ENCODE measurements at regions not wholly inside any gene's neighbourhood (a gene's known extent, or its start where the extent isn't known, plus 50 kb on each side); places are given as distances from the start of the nearest gene placed in this dataset.

GRCh38 chr13:57224414-57224813 lies 57.4 kb downstream of the PRR20E start:
- DNase-seq (ENCODE audit: extremely low read depth, low read depth, low spot score): no peak

- no peak for DNase-seq (ENCODE audit: extremely low read depth, low read depth, low spot score)
These were observed 83.5 kb downstream of the PRR20E start for GRCh38 chr13:57250472-57250871.

GRCh38 chr13:57253551-57253950 lies 86.6 kb downstream of the PRR20E start:
- DNase-seq (ENCODE audit: extremely low read depth, low read depth, low spot score): no peak

- DNase-seq (ENCODE audit: extremely low read depth, low read depth, low spot score): no peak
These were observed 98.0 kb downstream of the PRR20E start for GRCh38 chr13:57264965-57265364.

- DNase-seq (ENCODE audit: extremely low read depth, low read depth, low spot score): no peak
These were observed 103.5 kb downstream of the PRR20E start for GRCh38 chr13:57270493-57270892.

GRCh38 chr13:57286511-57287098 lies 119.6 kb downstream of the PRR20E start:
- no peak for DNase-seq (ENCODE audit: extremely low read depth, low read depth, low spot score)

GRCh38 chr13:57302604-57303003 lies 135.6 kb downstream of the PRR20E start:
- no peak for DNase-seq (ENCODE audit: extremely low read depth, low read depth, low spot score)

- DNase-seq (ENCODE audit: extremely low read depth, low read depth, low spot score): no peak
These were observed 144.1 kb downstream of the PRR20E start for GRCh38 chr13:57311009-57311586.

GRCh38 chr13:57314897-57315520 lies 148.0 kb downstream of the PRR20E start:
- no peak for DNase-seq (ENCODE audit: extremely low read depth, low read depth, low spot score)

GRCh38 chr13:57326532-57326931 lies 159.5 kb downstream of the PRR20E start:
- DNase-seq (ENCODE audit: extremely low read depth, low read depth, low spot score): no peak

GRCh38 chr13:57340878-57341277 lies 173.9 kb downstream of the PRR20E start:
- no peak for DNase-seq (ENCODE audit: extremely low read depth, low read depth, low spot score)

- DNase-seq (ENCODE audit: extremely low read depth, low read depth, low spot score): no peak
These were observed 178.5 kb downstream of the PRR20E start for GRCh38 chr13:57345526-57345925.

- DNase-seq (ENCODE audit: extremely low read depth, low read depth, low spot score): no peak
These were observed 179.8 kb downstream of the PRR20E start for GRCh38 chr13:57346786-57347185.

- no peak for DNase-seq (ENCODE audit: extremely low read depth, low read depth, low spot score)
These were observed 185.1 kb downstream of the PRR20E start for GRCh38 chr13:57352114-57352513.

- no peak for DNase-seq (ENCODE audit: extremely low read depth, low read depth, low spot score)
These were observed 186.8 kb downstream of the PRR20E start for GRCh38 chr13:57353831-57354230.

- DNase-seq (ENCODE audit: extremely low read depth, low read depth, low spot score): no peak
These were observed 208.9 kb downstream of the PRR20E start for GRCh38 chr13:57375876-57376275.

- DNase-seq (ENCODE audit: extremely low read depth, low read depth, low spot score): no peak
These were observed 223.2 kb upstream of the PCDH17 start for GRCh38 chr13:57408312-57408711.

GRCh38 chr13:57409121-57409520 lies 222.4 kb upstream of the PCDH17 start:
- DNase-seq (ENCODE audit: extremely low read depth, low read depth, low spot score): no peak

GRCh38 chr13:57409656-57410055 lies 221.9 kb upstream of the PCDH17 start:
- DNase-seq (ENCODE audit: extremely low read depth, low read depth, low spot score): no peak

- no peak for DNase-seq (ENCODE audit: extremely low read depth, low read depth, low spot score)
These were observed 213.4 kb upstream of the PCDH17 start for GRCh38 chr13:57418067-57418677.

- DNase-seq (ENCODE audit: extremely low read depth, low read depth, low spot score): no peak
These were observed 207.2 kb upstream of the PCDH17 start for GRCh38 chr13:57424379-57424778.

- no peak for DNase-seq (ENCODE audit: extremely low read depth, low read depth, low spot score)
These were observed 206.0 kb upstream of the PCDH17 start for GRCh38 chr13:57425531-57425930.

Measured in glomerular endothelial cell (primary cell).